IMR-90 (cell line): ENCODE measurements at regions not wholly inside any gene's neighbourhood (a gene's known extent, or its start where the extent isn't known, plus 50 kb on each side); places are given as distances from the start of the nearest gene placed in this dataset.
"Not testable (repeated sequence)": the region's sequence is repeated elsewhere in the genome, so short reads cannot be mapped to it uniquely, and the experiment has no call there.

Experiments
- ATAC-seq: fragments of 200-7000 bp; cut with Tn5 transposase; 2 replicates; pipeline ENCODE4 v1.9.1; 2020; ENCODE audit warnings: low read depth, mild to moderate bottlenecking, moderate library complexity
- BruUV-seq: library from RNA; stranded (reverse); fragments of 400-500 nt; replicated peaks from 2 replicates; lab custom pipeline; 2021; lab: Mats Ljungman, UMichigan
- CTCF ChIA-PET: fragments of 300-600 bp; formaldehyde crosslinking; extraction: SDS; loops from one replicate; lab custom pipeline; 2021; ENCODE audit warnings: antibody characterized with exemption; lab: Yijun Ruan, JAX
- POLR2A ChIA-PET: fragments of 300-600 bp; sonication (Branson Sonifier 250); formaldehyde crosslinking; loops from one replicate; lab custom pipeline; 2022; ENCODE audit warnings: antibody characterized with exemption; ENCODE audit not compliant: unreplicated experiment; lab: Charles Lee
- DNase-seq: peaks from one replicate; pipeline ENCODE4 v3.0.0; 2013
- H2AFZ ChIP-seq: replicated peaks from 2 replicates; pipeline ENCODE3; 2013; ENCODE audit warnings: low read length, mild to moderate bottlenecking; ENCODE audit not compliant: poor library complexity
- H2AK5ac ChIP-seq: 2 replicates; pipeline ENCODE4 v1.6.1; 2013; ENCODE audit warnings: low read depth, low read length, inconsistent platforms
- H2AK9ac ChIP-seq: replicated peaks from 2 replicates; pipeline ENCODE3; 2013; ENCODE audit warnings: mild to moderate bottlenecking, low read depth, low read length, moderate library complexity; ENCODE audit not compliant: poor library complexity
- H2BK120ac ChIP-seq: 2 replicates; pipeline ENCODE4 v1.6.1; 2013; ENCODE audit warnings: low read depth, low read length, inconsistent platforms
- H2BK15ac ChIP-seq: 3 replicates; pipeline ENCODE4 v1.6.1; 2013; ENCODE audit warnings: low read depth, low read length, inconsistent platforms
- H2BK20ac ChIP-seq: 2 replicates; pipeline ENCODE4 v1.6.1; 2013; ENCODE audit warnings: low read depth, mild to moderate bottlenecking, inconsistent platforms, low read length, moderate library complexity
- H2BK5ac ChIP-seq: 2 replicates; pipeline ENCODE4 v1.6.1; 2013; ENCODE audit warnings: mild to moderate bottlenecking, low read depth, low read length, inconsistent platforms; ENCODE audit not compliant: poor library complexity, severe bottlenecking
- H3K14ac ChIP-seq: replicated peaks from 2 replicates; pipeline ENCODE4 v1.6.1; 2013; ENCODE audit warnings: low read depth, low read length, inconsistent platforms
- H3K18ac ChIP-seq: 2 replicates; pipeline ENCODE4 v1.6.1; 2013; ENCODE audit warnings: low read depth, low read length, control low read depth
- H3K23ac ChIP-seq: 2 replicates; pipeline ENCODE4 v1.6.1; 2013; ENCODE audit warnings: low read depth, low read length, inconsistent platforms
- H3K27ac ChIP-seq: 2 replicates; pipeline ENCODE4 v1.5.1; 2013; ENCODE audit warnings: mild to moderate bottlenecking, control low read depth, low read length; ENCODE audit not compliant: insufficient read depth
- H3K27me3 ChIP-seq: 2 replicates; pipeline ENCODE4 v1.6.1; 2013; ENCODE audit warnings: low read length; ENCODE audit not compliant: control insufficient read depth, insufficient read depth
- H3K36me3 ChIP-seq: 2 replicates; pipeline ENCODE4 v1.6.1; 2013; ENCODE audit warnings: low read length, mixed read lengths; ENCODE audit not compliant: control insufficient read depth, insufficient read depth
- H3K4ac ChIP-seq: 2 replicates; pipeline ENCODE4 v1.6.1; 2013; ENCODE audit warnings: low read depth, low read length, inconsistent platforms
- H3K4me1 ChIP-seq: 2 replicates; pipeline ENCODE4 v1.6.1; 2013; ENCODE audit warnings: low read length, mixed read lengths; ENCODE audit not compliant: control insufficient read depth, insufficient read depth
- H3K4me2 ChIP-seq: 2 replicates; pipeline ENCODE4 v1.6.1; 2013; ENCODE audit warnings: low read depth, mild to moderate bottlenecking, control low read depth, low read length, moderate library complexity
- H3K4me3 ChIP-seq: 2 replicates; pipeline ENCODE4 v1.5.1; 2013; ENCODE audit warnings: low read depth, mild to moderate bottlenecking, control low read depth, low read length, moderate library complexity; ENCODE audit not compliant: insufficient read depth
- H3K56ac ChIP-seq: 2 replicates; pipeline ENCODE4 v1.6.1; 2013; ENCODE audit warnings: low read length, inconsistent platforms; ENCODE audit not compliant: insufficient read depth; ENCODE audit errors: extremely low read depth
- H3K79me1 ChIP-seq, 2 experiments: 2 replicates each; pipeline ENCODE4 v1.6.1; 2013; ENCODE audit warnings: low read length in 2 of 2, inconsistent platforms in 1 of 2, low read depth in 1 of 2
- H3K9ac ChIP-seq: 2 replicates; pipeline ENCODE4 v1.6.1; 2013; ENCODE audit warnings: low read depth, low read length, control low read depth
- H3K9me1 ChIP-seq: 2 replicates; pipeline ENCODE4 v1.6.1; 2013; ENCODE audit warnings: low read length, inconsistent platforms; ENCODE audit not compliant: insufficient read depth
- H3K9me3 ChIP-seq: 2 replicates; pipeline ENCODE4 v1.6.1; 2013; ENCODE audit warnings: low read length; ENCODE audit not compliant: control insufficient read depth, insufficient read depth
- H4K20me1 ChIP-seq: 2 replicates; pipeline ENCODE4 v1.6.1; 2013; ENCODE audit warnings: low read length, inconsistent platforms; ENCODE audit not compliant: insufficient read depth
- H4K5ac ChIP-seq: 2 replicates; pipeline ENCODE4 v1.6.1; 2013; ENCODE audit warnings: mild to moderate bottlenecking, low read depth, low read length, control low read depth
- H4K8ac ChIP-seq, 2 experiments: 2 replicates each; pipeline ENCODE4 v1.6.1; 2013; ENCODE audit warnings: low read depth in 2 of 2, low read length in 2 of 2, control low read depth in 1 of 2, inconsistent platforms in 1 of 2
- H4K91ac ChIP-seq: 2 replicates; pipeline ENCODE4 v1.6.1; 2013; ENCODE audit warnings: low read depth, low read length, inconsistent platforms; ENCODE audit not compliant: insufficient read depth
- RFX5 ChIP-seq: IDR thresholded peaks from 2 replicates; pipeline ENCODE4 v1.8.0; 2012; ENCODE audit warnings: low read depth, mild to moderate bottlenecking, low read length, moderate library complexity
- USF2 ChIP-seq: fragments of 150-350 bp; IDR thresholded peaks from 2 replicates; pipeline ENCODE4 v1.6.1; 2017; ENCODE audit warnings: mild to moderate bottlenecking, antibody characterized with exemption, low read length, low read depth
- WGBS, 2 experiments: methylation state at CpG; one replicate each; pipeline versions ENCODE4 v1.1.5 to v1.1.7; 2013; ENCODE audit warnings: missing lambda C conversion rate in 2 of 2; ENCODE audit not compliant: insufficient read length in 1 of 2; ENCODE audit errors: extremely low coverage in 2 of 2; 5-methylcytosine and 5-hydroxymethylcytosine counted together
- dilution Hi-C: fragments of 300-500 bp; cut with HindIII; formaldehyde crosslinking; loops from one replicate; pipeline ENCODE4 v1.14.3; 2018; ENCODE audit warnings: low sequenced_read_pairs; ENCODE audit not compliant: unreplicated experiment
- in situ Hi-C: fragments of 300-500 bp; cut with MboI; formaldehyde crosslinking; loops from 3 replicates; pipeline ENCODE4 v1.14.3; 2019; ENCODE audit warnings: low sequenced_read_pairs, inconsistent platforms, mixed read lengths
- intact Hi-C: fragments of 100-400 bp; cut with micrococcal nuclease; formaldehyde crosslinking; loops from 2 replicates; pipeline ENCODE4 v1.10.0; 2022

GRCh38 chrX:140022482-140022881 is 57.2 kb upstream of the CXorf66 start:
- Histone ChIP-seq H2AK5ac (no peak overlapping the region), H2BK120ac (no peak overlapping the region), H3K36me3 (no peaks in the 10 kb centered on the region), H3K18ac (no peak overlapping the region), H4K8ac (no peak overlapping the region), H4K91ac (no peak overlapping the region), H2AFZ (no peak overlapping the region), H2AK9ac (no peak overlapping the region), H3K9ac (no peak overlapping the region), H3K9me1 (no peaks in the 10 kb centered on the region), H3K27ac (no peak overlapping the region), H3K9me3 (no peaks in the 10 kb centered on the region), H3K79me1 (no peaks in the 10 kb centered on the region), H4K5ac (no peak overlapping the region), H3K14ac (no peak overlapping the region), H3K4me3 (no peak overlapping the region), H3K56ac (no peak overlapping the region), H3K27me3 (no peaks in the 10 kb centered on the region), H3K4me2 (no peak overlapping the region), H2BK15ac (no peak overlapping the region), H3K23ac (no peak overlapping the region), H4K20me1 (no peaks in the 10 kb centered on the region), H2BK20ac (no peak overlapping the region), H3K4me1 (no peaks in the 10 kb centered on the region), H3K4ac (no peak overlapping the region), H2BK5ac (no peak overlapping the region)
- ChIA-PET CTCF (no interaction called here), POLR2A (no interaction called here)
- in situ Hi-C loops: no loop called here
- dilution Hi-C loops: no loop called here
- no TSS peak for BruUV-seq
- intact Hi-C loops: no loop called here
- TF ChIP-seq RFX5: no peak
- no peak for TF ChIP-seq USF2
- ATAC-seq: no peak
- no peak for DNase-seq
- no CpG with 5 or more reads among the region's 1 CpG for WGBS, 2 experiments

GRCh38 chrX:140019134-140019533 is 53.8 kb upstream of the CXorf66 start:
- H3K27me3 ChIP-seq, H4K5ac ChIP-seq, H2AFZ ChIP-seq, H3K4ac ChIP-seq, H2AK5ac ChIP-seq, dilution Hi-C loops, H2BK15ac ChIP-seq, H3K79me1 ChIP-seq, H4K20me1 ChIP-seq, H3K23ac ChIP-seq, H2AK9ac ChIP-seq, DNase-seq, in situ Hi-C loops, H3K27ac ChIP-seq, ATAC-seq, H4K8ac ChIP-seq, BruUV-seq, H3K14ac ChIP-seq, H3K56ac ChIP-seq, H2BK20ac ChIP-seq, H3K18ac ChIP-seq, H3K36me3 ChIP-seq, H3K4me3 ChIP-seq, H3K4me2 ChIP-seq, H4K91ac ChIP-seq, H3K9me1 ChIP-seq, H2BK120ac ChIP-seq, H3K9me3 ChIP-seq, H3K4me1 ChIP-seq, H3K9ac ChIP-seq, POLR2A ChIA-PET, H2BK5ac ChIP-seq, intact Hi-C loops, CTCF ChIA-PET: not testable (repeated sequence)
- no CpG with 5 or more reads among the region's 3 CpGs for WGBS, 2 experiments
